ENCODE measurements at regions not wholly inside any gene's neighbourhood (a gene's known extent, or its start where the extent isn't known, plus 50 kb on each side); places are given as distances from the start of the nearest gene placed in this dataset.

DNA sequence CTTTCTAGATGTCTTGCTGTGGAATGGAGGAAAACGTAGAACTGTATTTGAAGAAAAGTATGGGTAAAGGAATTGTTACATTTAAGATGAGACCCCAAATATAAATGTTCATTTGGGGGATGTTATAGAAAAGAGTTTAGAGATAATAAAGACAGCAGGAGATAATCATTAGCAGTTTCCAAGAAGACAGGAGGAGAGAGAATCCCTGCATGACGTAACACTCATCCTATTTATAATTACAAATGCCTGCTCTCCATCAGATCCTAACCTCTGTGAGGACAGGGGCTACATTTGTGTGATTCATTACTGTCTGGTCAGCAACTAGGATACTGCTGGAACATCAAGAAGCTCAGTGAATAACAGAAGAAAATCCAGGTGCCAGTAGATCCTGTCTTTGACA, 133.0 kb upstream of the HDDC2 start:
- Histone ChIP-seq H3K27me3 (ENCODE audit: control insufficient read depth in 2 of 2, insufficient read depth in 2 of 2, low read length in 2 of 2) (no peaks in the 10 kb centered on the region), H3K4me3 (replicated peaks in 1 of 3; ENCODE audit: insufficient read depth in 1 of 3, low read depth in 1 of 3, low read length in 3 of 3) (no peak overlapping the region), H2AFZ (ENCODE audit: low read depth, low read length) (no peak overlapping the region), H3K9me3 (replicated peaks; ENCODE audit: control insufficient read depth, insufficient read depth, low read length) (no peaks in the 10 kb centered on the region), H3K4me2 (ENCODE audit: insufficient read depth, low read length) (no peak overlapping the region), H3K9ac (replicated peaks; ENCODE audit: extremely low read depth, insufficient read depth, low read length) (no peak overlapping the region), H3K79me2 (ENCODE audit: control insufficient read depth, insufficient read depth, low read length) (no peaks in the 10 kb centered on the region), H4K20me1 (replicated peaks; ENCODE audit: control insufficient read depth, extremely low read depth, insufficient read depth, low read length) (no peaks in the 10 kb centered on the region), H3K36me3 (ENCODE audit: control insufficient read depth in 2 of 2, extremely low read depth in 1 of 2, insufficient read depth in 2 of 2, low read length in 2 of 2) (no peaks in the 10 kb centered on the region), H3K9me1 (replicated peaks; ENCODE audit: control insufficient read depth, extremely low read depth, insufficient read depth, low read length) (no peaks in the 10 kb centered on the region), H3K4me1 (ENCODE audit: control insufficient read depth, extremely low read depth, insufficient read depth, low read length) (no peaks in the 10 kb centered on the region), H3K27ac (ENCODE audit: insufficient read depth, low read depth, low read length) (no peak overlapping the region)
- TF ChIP-seq, protein P1, sequence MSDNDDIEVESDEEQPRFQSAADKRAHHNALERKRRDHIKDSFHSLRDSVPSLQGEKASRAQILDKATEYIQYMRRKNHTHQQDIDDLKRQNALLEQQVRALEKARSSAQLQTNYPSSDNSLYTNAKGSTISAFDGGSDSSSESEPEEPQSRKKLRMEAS (IDR thresholded peaks at IDR 0.05; ENCODE audit: insufficient read depth, insufficient read length): no peak
- TF ChIP-seq JUN (IDR thresholded peaks at IDR 0.05; ENCODE audit: borderline replicate concordance, insufficient read depth, insufficient read length, low read depth): no peak
- TF ChIP-seq, protein P2, sequence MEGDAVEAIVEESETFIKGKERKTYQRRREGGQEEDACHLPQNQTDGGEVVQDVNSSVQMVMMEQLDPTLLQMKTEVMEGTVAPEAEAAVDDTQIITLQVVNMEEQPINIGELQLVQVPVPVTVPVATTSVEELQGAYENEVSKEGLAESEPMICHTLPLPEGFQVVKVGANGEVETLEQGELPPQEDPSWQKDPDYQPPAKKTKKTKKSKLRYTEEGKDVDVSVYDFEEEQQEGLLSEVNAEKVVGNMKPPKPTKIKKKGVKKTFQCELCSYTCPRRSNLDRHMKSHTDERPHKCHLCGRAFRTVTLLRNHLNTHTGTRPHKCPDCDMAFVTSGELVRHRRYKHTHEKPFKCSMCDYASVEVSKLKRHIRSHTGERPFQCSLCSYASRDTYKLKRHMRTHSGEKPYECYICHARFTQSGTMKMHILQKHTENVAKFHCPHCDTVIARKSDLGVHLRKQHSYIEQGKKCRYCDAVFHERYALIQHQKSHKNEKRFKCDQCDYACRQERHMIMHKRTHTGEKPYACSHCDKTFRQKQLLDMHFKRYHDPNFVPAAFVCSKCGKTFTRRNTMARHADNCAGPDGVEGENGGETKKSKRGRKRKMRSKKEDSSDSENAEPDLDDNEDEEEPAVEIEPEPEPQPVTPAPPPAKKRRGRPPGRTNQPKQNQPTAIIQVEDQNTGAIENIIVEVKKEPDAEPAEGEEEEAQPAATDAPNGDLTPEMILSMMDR (IDR thresholded peaks at IDR 0.05; ENCODE audit: extremely low read depth in 1 of 2, insufficient read depth in 1 of 2, low read depth in 1 of 2, low read length in 2 of 2): no peak
- no peak for TF ChIP-seq POLR2A (IDR thresholded peaks at IDR 0.05; ENCODE audit: low read depth, low read length)
- TF ChIP-seq POLR2AphosphoS5 (IDR thresholded peaks at IDR 0.05; ENCODE audit: insufficient read depth, low read depth, low read length): no peak
- no peak for TF ChIP-seq GATA2 (IDR thresholded peaks at IDR 0.05; ENCODE audit: insufficient read depth, insufficient read length, low read depth, low read length)
- TF ChIP-seq FOS (IDR thresholded peaks at IDR 0.05; ENCODE audit: borderline replicate concordance, insufficient read depth, low read length): no peak
- intact Hi-C loops (cut with micrococcal nuclease): no loop called here
- dilution Hi-C loops (cut with MboI; ENCODE audit: extremely low pct_ligation_motif_present, low sequenced_read_pairs): no loop called here
- ChIA-PET CTCF (no interaction called here), POLR2A (no interaction called here)
- no TSS peak for BruUV-seq (replicated peaks)
- DNase-seq (ENCODE audit: low read depth, low spot score): no peak
- no peak for FAIRE-seq

All from endothelial cell of umbilical vein (primary cell).